SU-DHL-6 (cell line): ENCODE measurements at regions not wholly inside any gene's neighbourhood (a gene's known extent, or its start where the extent isn't known, plus 50 kb on each side); places are given as distances from the start of the nearest gene placed in this dataset.

Source experiments
- H2AFZ ChIP-seq: fragments of 200-600 bp; sonication (generic); 2 replicates; pipeline ENCODE4 v1.6.1; 2014; ENCODE audit warnings: low read depth, mild to moderate bottlenecking, moderate library complexity, mixed read lengths, antibody characterized with exemption, low read length; ENCODE audit not compliant: severe bottlenecking
- H3F3A ChIP-seq: fragments of 200-600 bp; shearing (Covaris generic); 2 replicates; pipeline ENCODE4 v1.6.0; 2016; ENCODE audit warnings: antibody characterized with exemption, mild to moderate bottlenecking; ENCODE audit not compliant: insufficient read depth
- H3K27ac ChIP-seq: fragments of 200-600 bp; sonication (generic); 2 replicates; pipeline ENCODE4 v1.5.1; 2016; ENCODE audit warnings: low read depth, mild to moderate bottlenecking, low read length, moderate library complexity, mixed read lengths
- H3K27me3 ChIP-seq: fragments of 200-600 bp; sonication (generic), shearing (Covaris generic); 2 replicates; pipeline ENCODE4 v1.6.0; 2014; ENCODE audit warnings: mild to moderate bottlenecking, low read length
- H3K36me3 ChIP-seq: fragments of 200-600 bp; sonication (generic); 2 replicates; pipeline ENCODE4 v1.6.1; 2014; ENCODE audit warnings: mild to moderate bottlenecking, low read length, mixed read lengths
- H3K4me2 ChIP-seq: fragments of 300-600, 200-600 bp; shearing (Covaris generic), sonication (generic); 2 replicates; pipeline ENCODE4 v1.6.0; 2014; ENCODE audit warnings: low read length, low read depth, mild to moderate bottlenecking; ENCODE audit not compliant: poor library complexity, severe bottlenecking
- H3K4me3 ChIP-seq: fragments of 200-600 bp; sonication (generic); 2 replicates; pipeline ENCODE4 v1.5.1; 2014; ENCODE audit warnings: antibody characterized with exemption, low read length, mild to moderate bottlenecking, mixed read lengths; ENCODE audit not compliant: insufficient read depth, poor library complexity, severe bottlenecking
- H3K79me2 ChIP-seq: fragments of 200-600 bp; sonication (generic); 2 replicates; pipeline ENCODE4 v1.6.1; 2014; ENCODE audit warnings: mild to moderate bottlenecking, low read length, moderate library complexity; ENCODE audit not compliant: insufficient read depth
- H3K9ac ChIP-seq: fragments of 200-600 bp; sonication (generic); 2 replicates; pipeline ENCODE4 v1.7.0; 2014; ENCODE audit warnings: mild to moderate bottlenecking, low read length
- H3K9me2 ChIP-seq: fragments of 200-600 bp; sonication (generic); replicated peaks from 2 replicates; pipeline ENCODE4 v1.6.1; 2014; ENCODE audit warnings: low read length; ENCODE audit not compliant: insufficient read depth
- H3K9me3 ChIP-seq: fragments of 200-600 bp; sonication (generic); 2 replicates; pipeline ENCODE4 v1.6.1; 2014; ENCODE audit warnings: low read length, mixed read lengths; ENCODE audit not compliant: insufficient read depth
- H4K20me1 ChIP-seq: fragments of 200-600 bp; sonication (generic); 2 replicates; pipeline ENCODE4 v1.6.1; 2014; ENCODE audit warnings: low read depth, mild to moderate bottlenecking, antibody characterized with exemption, low read length, moderate library complexity, mixed read lengths
- EZH2phosphoT487 ChIP-seq: fragments of 200-600 bp; sonication (generic), shearing (Covaris generic); conservative IDR thresholded peaks from 2 replicates; pipeline ENCODE4 v1.6.1; 2018; ENCODE audit warnings: mild to moderate bottlenecking, antibody characterized with exemption, low read length, moderate library complexity, mixed read lengths
- TF ChIP-seq, protein P1 (sequence below): fragments of 200-600 bp; sonication (generic); IDR thresholded peaks from one replicate; pipeline ENCODE4 v1.5.1; 2017; ENCODE audit warnings: antibody characterized with exemption, mild to moderate bottlenecking, low read length, moderate library complexity; ENCODE audit not compliant: insufficient read depth, poor library complexity, severe bottlenecking

- H3F3A ChIP-seq = no peaks in the 10 kb centered on the region
- TF ChIP-seq, protein P1, sequence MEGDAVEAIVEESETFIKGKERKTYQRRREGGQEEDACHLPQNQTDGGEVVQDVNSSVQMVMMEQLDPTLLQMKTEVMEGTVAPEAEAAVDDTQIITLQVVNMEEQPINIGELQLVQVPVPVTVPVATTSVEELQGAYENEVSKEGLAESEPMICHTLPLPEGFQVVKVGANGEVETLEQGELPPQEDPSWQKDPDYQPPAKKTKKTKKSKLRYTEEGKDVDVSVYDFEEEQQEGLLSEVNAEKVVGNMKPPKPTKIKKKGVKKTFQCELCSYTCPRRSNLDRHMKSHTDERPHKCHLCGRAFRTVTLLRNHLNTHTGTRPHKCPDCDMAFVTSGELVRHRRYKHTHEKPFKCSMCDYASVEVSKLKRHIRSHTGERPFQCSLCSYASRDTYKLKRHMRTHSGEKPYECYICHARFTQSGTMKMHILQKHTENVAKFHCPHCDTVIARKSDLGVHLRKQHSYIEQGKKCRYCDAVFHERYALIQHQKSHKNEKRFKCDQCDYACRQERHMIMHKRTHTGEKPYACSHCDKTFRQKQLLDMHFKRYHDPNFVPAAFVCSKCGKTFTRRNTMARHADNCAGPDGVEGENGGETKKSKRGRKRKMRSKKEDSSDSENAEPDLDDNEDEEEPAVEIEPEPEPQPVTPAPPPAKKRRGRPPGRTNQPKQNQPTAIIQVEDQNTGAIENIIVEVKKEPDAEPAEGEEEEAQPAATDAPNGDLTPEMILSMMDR = no peak
- TF ChIP-seq EZH2phosphoT487 = no peak
- H3K79me2 ChIP-seq = no peaks in the 10 kb centered on the region
- no peaks in the 10 kb centered on the region for H3K9me3 ChIP-seq
- H2AFZ ChIP-seq = no peak overlapping the region
- no peaks in the 10 kb centered on the region for H4K20me1 ChIP-seq
- H3K9ac ChIP-seq = no peak overlapping the region
- H3K27ac ChIP-seq = no peak overlapping the region
- no peaks in the 10 kb centered on the region for H3K9me2 ChIP-seq
- no peaks in the 10 kb centered on the region for H3K36me3 ChIP-seq
- H3K27me3 ChIP-seq = no peaks in the 10 kb centered on the region
- no peak overlapping the region for H3K4me2 ChIP-seq
- no peak overlapping the region for H3K4me3 ChIP-seq
These were observed 78.5 kb upstream of the PCDH8 start for GRCh38 chr13:52926971-52927370.

- no peak overlapping the region for H3K27ac ChIP-seq
- H3K9me3 ChIP-seq = no peaks in the 10 kb centered on the region
- no peaks in the 10 kb centered on the region for H4K20me1 ChIP-seq
- no peak overlapping the region for H3K4me2 ChIP-seq
- no peaks in the 10 kb centered on the region for H3K27me3 ChIP-seq
- no peak overlapping the region for H2AFZ ChIP-seq
- H3F3A ChIP-seq = no peaks in the 10 kb centered on the region
- no peaks in the 10 kb centered on the region for H3K36me3 ChIP-seq
- no peak for TF ChIP-seq EZH2phosphoT487
- TF ChIP-seq, protein P1 = no peak
- no peaks in the 10 kb centered on the region for H3K9me2 ChIP-seq
- no peak overlapping the region for H3K4me3 ChIP-seq
- H3K79me2 ChIP-seq = no peaks in the 10 kb centered on the region
- no peak overlapping the region for H3K9ac ChIP-seq
These were observed 77.4 kb upstream of the PCDH8 start for GRCh38 chr13:52925775-52926285.

DNA sequence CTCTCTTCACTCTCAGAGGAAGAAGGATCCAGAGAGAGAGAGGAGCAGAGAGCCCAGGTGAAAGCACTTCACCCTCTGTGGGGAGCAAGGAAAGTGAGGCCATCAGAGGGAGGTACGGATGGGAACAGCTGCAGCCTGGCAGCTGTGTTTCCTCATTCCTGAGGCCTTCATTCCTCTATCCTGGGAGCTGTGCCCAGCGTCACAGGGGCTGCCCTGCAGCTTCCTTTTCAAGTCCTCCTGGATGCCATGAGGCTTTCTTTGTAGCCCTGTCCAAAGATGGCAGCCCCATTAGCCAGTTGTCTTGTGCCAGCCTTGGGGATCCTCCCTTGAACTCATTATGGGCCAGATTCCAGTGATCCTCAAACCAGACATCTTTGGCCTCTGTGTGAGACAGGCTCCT is 76.8 kb upstream of the PCDH8 start:
- Histone ChIP-seq H3K36me3 (no peaks in the 10 kb centered on the region), H2AFZ (no peak overlapping the region), H3K27ac (no peak overlapping the region), H3K9me2 (no peaks in the 10 kb centered on the region), H3K79me2 (no peaks in the 10 kb centered on the region), H3K9ac (no peak overlapping the region), H3K4me3 (no peak overlapping the region), H3F3A (no peaks in the 10 kb centered on the region), H3K4me2 (no peak overlapping the region), H4K20me1 (no peaks in the 10 kb centered on the region), H3K9me3 (no peaks in the 10 kb centered on the region), H3K27me3 (no peaks in the 10 kb centered on the region)
- TF ChIP-seq, protein P1 = no peak
- no peak for TF ChIP-seq EZH2phosphoT487
